ENCODE measurements at regions not wholly inside any gene's neighbourhood (a gene's known extent, or its start where the extent isn't known, plus 50 kb on each side); places are given as distances from the start of the nearest gene placed in this dataset.

DNA sequence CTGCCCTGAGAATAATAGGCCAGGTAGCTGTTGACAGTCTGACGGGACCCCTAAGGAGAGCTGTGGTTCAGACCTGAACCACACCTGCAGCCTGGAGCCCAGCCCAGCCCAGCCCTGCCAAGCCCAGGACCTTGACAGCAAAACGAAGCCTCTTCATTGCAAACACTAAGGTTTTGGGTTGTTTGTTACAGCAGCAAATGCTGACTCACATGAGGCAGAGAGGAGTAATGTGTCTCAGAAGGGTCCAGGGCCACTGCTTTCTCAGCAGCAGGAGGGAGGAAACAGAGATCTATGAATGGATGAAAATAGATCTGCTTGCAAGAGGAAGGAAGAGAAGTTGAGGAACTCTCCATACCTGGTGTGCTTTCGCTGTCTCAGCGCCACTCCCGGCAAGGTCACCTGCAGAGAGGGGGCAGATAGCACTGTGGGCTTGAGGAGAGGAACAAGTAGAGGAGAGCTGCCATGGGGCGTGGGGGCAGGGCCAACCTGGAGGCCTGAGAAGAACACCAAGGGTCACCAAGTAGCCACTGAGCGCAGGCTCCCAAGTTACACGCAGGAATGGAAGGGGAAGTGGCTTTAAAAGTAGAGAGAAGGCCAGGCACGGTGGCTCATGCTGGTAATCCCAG, 127.2 kb downstream of the ZNF281 start:
- H3K4me1 ChIP-seq (replicated peaks in 1 of 2): no peaks in the 10 kb centered on the region
- no peak for TF ChIP-seq POLR2A (IDR thresholded peaks at IDR 0.05)
- TF ChIP-seq, protein P1, sequence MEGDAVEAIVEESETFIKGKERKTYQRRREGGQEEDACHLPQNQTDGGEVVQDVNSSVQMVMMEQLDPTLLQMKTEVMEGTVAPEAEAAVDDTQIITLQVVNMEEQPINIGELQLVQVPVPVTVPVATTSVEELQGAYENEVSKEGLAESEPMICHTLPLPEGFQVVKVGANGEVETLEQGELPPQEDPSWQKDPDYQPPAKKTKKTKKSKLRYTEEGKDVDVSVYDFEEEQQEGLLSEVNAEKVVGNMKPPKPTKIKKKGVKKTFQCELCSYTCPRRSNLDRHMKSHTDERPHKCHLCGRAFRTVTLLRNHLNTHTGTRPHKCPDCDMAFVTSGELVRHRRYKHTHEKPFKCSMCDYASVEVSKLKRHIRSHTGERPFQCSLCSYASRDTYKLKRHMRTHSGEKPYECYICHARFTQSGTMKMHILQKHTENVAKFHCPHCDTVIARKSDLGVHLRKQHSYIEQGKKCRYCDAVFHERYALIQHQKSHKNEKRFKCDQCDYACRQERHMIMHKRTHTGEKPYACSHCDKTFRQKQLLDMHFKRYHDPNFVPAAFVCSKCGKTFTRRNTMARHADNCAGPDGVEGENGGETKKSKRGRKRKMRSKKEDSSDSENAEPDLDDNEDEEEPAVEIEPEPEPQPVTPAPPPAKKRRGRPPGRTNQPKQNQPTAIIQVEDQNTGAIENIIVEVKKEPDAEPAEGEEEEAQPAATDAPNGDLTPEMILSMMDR (IDR thresholded peaks at IDR 0.05): no peak
- no peak overlapping the region for H3K27ac ChIP-seq
- no peaks in the 10 kb centered on the region for H3K36me3 ChIP-seq (replicated peaks in 1 of 2)
- DNase-seq: no peak
- H3K4me3 ChIP-seq: no peak overlapping the region
- 74 to 79% (median 74%) methylated on average over 9 of the region's 9 CpGs for WGBS, 4 donors
- H3K9me3 ChIP-seq (replicated peaks in 1 of 3): no peaks in the 10 kb centered on the region
- no peaks in the 10 kb centered on the region for H3K27me3 ChIP-seq
- intact Hi-C loops (cut with DNase I): loop anchor here (5.0 to 10.0 kb wide), 2 partner anchors 202 to 205 kb away; no protein-coding TSS in a partner anchor

DNA sequence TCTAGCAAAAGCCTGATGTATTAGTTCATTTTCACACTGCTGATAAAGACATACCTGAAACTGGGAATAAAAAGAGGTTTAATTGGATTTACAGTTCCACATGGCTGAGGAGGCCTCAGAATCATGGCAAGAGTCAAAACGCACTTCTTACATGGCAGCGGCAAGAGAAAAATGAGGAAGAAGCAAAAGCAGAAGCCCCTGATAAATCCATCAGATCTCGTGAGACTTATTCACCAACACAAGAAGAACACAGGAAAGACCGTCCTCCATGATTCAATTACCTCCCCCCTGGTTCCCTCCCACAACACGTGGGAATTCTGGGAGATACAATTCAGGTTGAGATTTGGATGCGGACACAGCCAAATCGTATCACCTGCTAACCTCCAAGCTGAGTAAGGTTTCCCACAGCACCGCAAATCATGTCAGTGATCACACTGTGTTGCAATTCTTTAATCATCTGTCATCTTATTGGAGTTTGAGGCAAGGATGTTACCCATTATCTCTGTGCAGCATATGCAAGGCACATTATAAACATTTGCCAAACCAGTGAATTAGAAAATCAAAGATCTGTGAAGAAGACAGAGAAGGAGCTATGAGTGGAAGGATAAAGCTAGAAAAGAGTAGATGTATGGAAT, 128.5 kb downstream of the ZNF281 start:
- Histone ChIP-seq H3K4me1 (replicated peaks in 1 of 2) (no peaks in the 10 kb centered on the region), H3K9me3 (replicated peaks in 1 of 3) (no peaks in the 10 kb centered on the region), H3K27me3 (no peaks in the 10 kb centered on the region), H3K36me3 (replicated peaks in 1 of 2) (no peaks in the 10 kb centered on the region), H3K4me3 (no peak overlapping the region), H3K27ac (no peak overlapping the region)
- TF ChIP-seq, protein P1 (IDR thresholded peaks at IDR 0.05): no peak
- TF ChIP-seq POLR2A (IDR thresholded peaks at IDR 0.05): no peak
- 67 to 80% (median 74%) methylated on average over 8 of the region's 8 CpGs for WGBS, 4 donors
- no peak for DNase-seq
- intact Hi-C loops (cut with DNase I): loop anchor here (5.0 to 10.0 kb wide), 2 partner anchors 203 to 206 kb away; no protein-coding TSS in a partner anchor

DNA sequence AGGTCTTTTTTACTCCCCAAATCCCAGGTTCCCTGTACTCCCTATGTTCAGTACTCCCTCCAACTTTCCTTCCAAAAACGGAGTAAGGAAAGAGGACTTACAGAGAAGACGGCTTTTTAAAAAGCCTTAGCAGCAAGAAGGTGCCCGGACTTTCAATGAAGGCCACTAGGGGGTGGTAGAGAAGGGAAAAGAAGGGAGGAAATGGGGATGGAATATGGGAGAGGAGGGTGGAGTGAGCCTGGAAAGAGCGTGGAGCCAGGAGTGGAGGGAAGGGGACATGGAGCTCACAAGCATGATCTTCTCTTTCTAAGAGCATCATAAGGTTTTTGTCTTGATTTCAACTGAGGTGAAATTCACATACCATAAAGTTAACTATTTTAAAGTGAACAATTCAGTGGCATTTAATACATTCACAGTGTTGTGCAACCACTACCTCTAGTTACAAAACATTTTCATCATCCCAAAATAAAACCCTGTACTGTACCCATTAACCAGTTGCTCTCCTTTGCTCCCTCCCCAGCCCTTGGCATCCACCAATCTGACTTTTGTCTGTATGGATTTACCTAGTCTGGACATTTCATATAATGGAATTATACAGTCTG, 129.9 kb downstream of the ZNF281 start:
- WGBS, 4 donors: 22 to 35% (median 27%) methylated on average over 4 of the region's 4 CpGs
- intact Hi-C loops (cut with DNase I): loop anchor here (5.0 to 10.0 kb wide), 2 partner anchors 205 to 207 kb away; no protein-coding TSS in a partner anchor
- no peak for TF ChIP-seq POLR2A (IDR thresholded peaks at IDR 0.05)
- TF ChIP-seq, protein P1 (IDR thresholded peaks at IDR 0.05): peak; percentile 36 to 84 (median 65)
- Histone ChIP-seq H3K4me3 (no peak overlapping the region), H3K27me3 (no peaks in the 10 kb centered on the region), H3K4me1 (replicated peaks in 1 of 2) (no peaks in the 10 kb centered on the region), H3K27ac (no peak overlapping the region), H3K9me3 (replicated peaks in 1 of 3) (no peaks in the 10 kb centered on the region), H3K36me3 (replicated peaks in 1 of 2) (no peaks in the 10 kb centered on the region)
- DNase-seq: peak; percentile 25 to 70 (median 48)

DNA sequence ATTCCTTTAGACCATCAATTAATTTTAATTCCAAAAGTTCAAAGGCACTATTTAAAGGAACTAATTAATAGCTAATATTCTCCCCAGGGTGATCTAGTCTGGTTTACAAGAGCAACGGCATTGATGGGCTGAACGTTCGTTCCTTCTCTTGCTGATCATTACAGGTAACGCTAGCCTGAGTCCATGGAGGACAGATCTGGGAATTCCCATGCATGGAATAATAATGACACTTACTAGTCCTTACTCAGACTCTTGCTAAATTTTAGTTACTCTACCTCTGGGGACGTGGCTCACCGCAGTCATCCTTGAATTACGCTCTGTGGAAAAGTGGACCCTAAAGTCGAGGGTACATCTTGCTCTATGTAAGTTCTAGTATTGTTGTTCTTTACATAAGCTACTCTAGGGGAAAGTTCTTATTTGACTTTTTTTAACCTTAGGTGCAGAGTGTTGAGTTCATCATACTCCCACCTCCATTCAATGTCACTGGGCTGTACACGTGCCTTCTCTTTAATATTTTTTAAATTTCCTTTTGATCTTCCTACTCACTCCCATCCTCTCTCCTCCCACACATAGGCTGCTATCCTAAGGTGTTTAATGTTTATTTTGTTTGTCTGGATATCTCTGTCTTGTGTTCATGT, 133.9 kb downstream of the ZNF281 start:
- no peaks in the 10 kb centered on the region for H3K27me3 ChIP-seq
- intact Hi-C loops (cut with DNase I): no loop called here
- TF ChIP-seq, protein P1 (IDR thresholded peaks at IDR 0.05): no peak
- TF ChIP-seq POLR2A (IDR thresholded peaks at IDR 0.05): no peak
- H3K4me1 ChIP-seq (replicated peaks in 1 of 2): no peaks in the 10 kb centered on the region
- no peak overlapping the region for H3K4me3 ChIP-seq
- H3K27ac ChIP-seq: no peak overlapping the region
- no peaks in the 10 kb centered on the region for H3K9me3 ChIP-seq (replicated peaks in 1 of 3)
- WGBS, 4 donors: 73 to 84% (median 75%) methylated on average over 9 of the region's 9 CpGs
- no peaks in the 10 kb centered on the region for H3K36me3 ChIP-seq (replicated peaks in 1 of 2)
- DNase-seq: no peak
